HFFc6 (cell line): ENCODE measurements at regions not wholly inside any gene's neighbourhood (a gene's known extent, or its start where the extent isn't known, plus 50 kb on each side); places are given as distances from the start of the nearest gene placed in this dataset.

ENCODE experiments used
- DNase-seq: peaks from one replicate; pipeline ENCODE4 v3.0.0-alpha.2; 2018
- H3K27ac Mint-ChIP-seq: 2 replicates; pipeline ENCODE4 v1.8.0; 2020; ENCODE audit warnings: mild to moderate bottlenecking, mixed read lengths
- H3K27me3 Mint-ChIP-seq: 2 replicates; pipeline ENCODE4 v1.8.0; 2021; ENCODE audit warnings: mild to moderate bottlenecking, moderate library complexity, mixed read lengths; ENCODE audit not compliant: insufficient read depth
- H3K36me3 Mint-ChIP-seq: 2 replicates; pipeline ENCODE4 v1.8.0; 2021; ENCODE audit warnings: low read depth, mixed read lengths
- H3K4me1 Mint-ChIP-seq: 2 replicates; pipeline ENCODE4 v1.8.0; 2020; ENCODE audit warnings: low read depth, mixed read lengths
- H3K4me3 Mint-ChIP-seq: 2 replicates; pipeline ENCODE4 v1.8.0; 2020; ENCODE audit warnings: mild to moderate bottlenecking, moderate library complexity, mixed read lengths
- H3K9me3 Mint-ChIP-seq: 2 replicates; pipeline ENCODE4 v1.8.0; 2020; ENCODE audit warnings: mild to moderate bottlenecking, mixed read lengths
- TF ChIP-seq, protein P1 (sequence below): fragments of 200-600 bp; sonication (generic); IDR thresholded peaks from 2 replicates; pipeline ENCODE4 v1.5.0; 2021; ENCODE audit warnings: antibody characterized with exemption, mild to moderate bottlenecking

DNA sequence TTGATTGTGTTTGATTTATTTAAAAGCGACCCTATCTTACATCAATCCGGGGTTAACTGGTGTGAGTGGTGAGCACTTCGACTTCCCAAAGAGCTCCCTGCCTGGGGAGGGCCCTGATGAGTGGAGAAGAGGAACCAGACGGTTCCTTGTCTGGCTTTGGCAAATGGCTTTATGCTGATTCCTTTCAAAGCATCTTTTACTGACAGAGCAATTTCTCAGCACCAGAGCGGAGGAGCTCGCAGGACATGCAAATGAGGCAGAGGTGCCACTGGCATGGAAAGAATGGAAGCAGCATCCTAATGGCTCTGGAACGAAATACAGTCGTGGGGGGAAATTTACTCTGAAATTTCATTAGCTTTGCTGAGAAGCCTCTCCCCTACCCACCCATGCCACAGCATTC, 410.9 kb upstream of the B3GAT1 start:
- TF ChIP-seq, protein P1, sequence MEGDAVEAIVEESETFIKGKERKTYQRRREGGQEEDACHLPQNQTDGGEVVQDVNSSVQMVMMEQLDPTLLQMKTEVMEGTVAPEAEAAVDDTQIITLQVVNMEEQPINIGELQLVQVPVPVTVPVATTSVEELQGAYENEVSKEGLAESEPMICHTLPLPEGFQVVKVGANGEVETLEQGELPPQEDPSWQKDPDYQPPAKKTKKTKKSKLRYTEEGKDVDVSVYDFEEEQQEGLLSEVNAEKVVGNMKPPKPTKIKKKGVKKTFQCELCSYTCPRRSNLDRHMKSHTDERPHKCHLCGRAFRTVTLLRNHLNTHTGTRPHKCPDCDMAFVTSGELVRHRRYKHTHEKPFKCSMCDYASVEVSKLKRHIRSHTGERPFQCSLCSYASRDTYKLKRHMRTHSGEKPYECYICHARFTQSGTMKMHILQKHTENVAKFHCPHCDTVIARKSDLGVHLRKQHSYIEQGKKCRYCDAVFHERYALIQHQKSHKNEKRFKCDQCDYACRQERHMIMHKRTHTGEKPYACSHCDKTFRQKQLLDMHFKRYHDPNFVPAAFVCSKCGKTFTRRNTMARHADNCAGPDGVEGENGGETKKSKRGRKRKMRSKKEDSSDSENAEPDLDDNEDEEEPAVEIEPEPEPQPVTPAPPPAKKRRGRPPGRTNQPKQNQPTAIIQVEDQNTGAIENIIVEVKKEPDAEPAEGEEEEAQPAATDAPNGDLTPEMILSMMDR: no peak
- Mint-ChIP-seq H3K36me3 (peaks cover 15% of the 10 kb centered on the region; the same call in 1 of the 2 replicates), H3K27me3 (peaks cover 1% of the 10 kb centered on the region; the same call in 1 of the 2 replicates), H3K9me3 (peaks cover 55% of the 10 kb centered on the region), H3K4me3 (no peak overlapping the region), H3K27ac (no peak overlapping the region), H3K4me1 (no peaks in the 10 kb centered on the region)
- no peak for DNase-seq

DNA sequence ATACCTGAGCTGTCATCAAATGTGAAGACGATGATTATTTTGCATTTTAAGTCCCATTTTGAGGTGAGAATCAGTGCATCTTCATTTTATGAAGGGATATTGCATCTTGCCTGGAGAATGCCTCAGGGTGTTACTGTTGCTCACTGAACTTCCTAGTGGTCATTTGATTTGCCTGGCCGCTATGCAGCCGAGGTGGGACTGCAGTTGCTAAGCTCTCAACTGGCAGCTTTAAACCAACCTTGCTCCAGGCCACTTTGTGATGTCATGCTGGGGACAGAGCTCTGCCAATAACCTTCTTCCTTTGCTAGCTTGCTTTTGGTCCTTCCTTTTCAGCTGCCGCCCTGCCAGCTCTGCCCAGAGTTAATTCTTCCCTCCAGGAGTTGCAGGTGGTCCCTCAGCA, 409.4 kb upstream of the B3GAT1 start:
- no peak for DNase-seq
- Mint-ChIP-seq H3K27me3 (peaks cover 1% of the 10 kb centered on the region; the same call in 1 of the 2 replicates), H3K4me1 (no peaks in the 10 kb centered on the region), H3K4me3 (no peak overlapping the region), H3K27ac (no peak overlapping the region), H3K9me3 (peaks cover 60% of the 10 kb centered on the region), H3K36me3 (peaks cover 15% of the 10 kb centered on the region; the same call in 1 of the 2 replicates)
- TF ChIP-seq, protein P1: no peak

DNA sequence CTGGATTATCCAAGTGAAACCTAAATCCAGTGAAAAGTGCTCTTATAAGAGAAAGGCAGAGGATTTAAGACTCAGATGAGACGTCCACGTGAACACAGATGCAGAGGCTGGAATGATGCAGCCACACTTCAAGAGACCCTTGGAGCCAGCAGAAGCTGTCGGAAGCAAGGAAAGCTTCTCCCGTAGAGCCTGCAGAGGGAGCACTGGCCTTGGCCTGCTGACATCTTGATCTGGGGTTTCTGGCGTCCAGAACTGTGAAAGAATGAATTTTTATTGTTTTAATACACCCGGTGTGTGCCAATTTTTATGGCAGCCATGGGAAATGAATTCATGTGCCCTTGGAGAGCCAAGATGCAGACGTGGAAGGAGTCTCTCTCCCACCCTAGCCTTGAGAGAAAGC, 407.0 kb upstream of the B3GAT1 start:
- Mint-ChIP-seq H3K27me3 (no peaks in the 10 kb centered on the region), H3K27ac (no peak overlapping the region), H3K4me3 (no peak overlapping the region), H3K9me3 (peaks cover 64% of the 10 kb centered on the region), H3K4me1 (no peaks in the 10 kb centered on the region), H3K36me3 (peaks cover 15% of the 10 kb centered on the region; the same call in 1 of the 2 replicates)
- TF ChIP-seq, protein P1: no peak
- DNase-seq: no peak

DNA sequence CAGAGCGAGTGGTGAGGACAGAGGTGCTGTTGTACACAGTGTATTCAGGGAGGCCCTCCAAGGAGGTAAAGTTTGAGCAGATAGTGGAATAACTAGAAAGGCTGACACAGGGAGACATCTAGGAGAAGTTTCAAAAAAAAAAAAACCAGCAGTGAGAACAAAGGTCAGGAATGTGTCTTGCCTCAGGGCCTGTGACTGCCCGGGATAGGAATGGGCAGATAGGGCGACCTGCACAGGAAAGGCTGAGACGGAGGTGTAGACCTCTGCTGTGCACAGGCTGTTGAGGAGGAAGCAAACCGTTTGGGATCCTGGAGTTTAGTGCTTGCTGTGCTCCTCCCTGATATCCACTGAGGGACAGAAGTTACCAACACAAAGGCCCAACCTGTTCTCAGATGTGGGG, 406.5 kb upstream of the B3GAT1 start:
- Mint-ChIP-seq H3K4me3 (no peak overlapping the region), H3K36me3 (peaks cover 15% of the 10 kb centered on the region; the same call in 1 of the 2 replicates), H3K27me3 (no peaks in the 10 kb centered on the region), H3K4me1 (no peaks in the 10 kb centered on the region), H3K9me3 (peaks cover 64% of the 10 kb centered on the region), H3K27ac (no peak overlapping the region)
- no peak for DNase-seq
- TF ChIP-seq, protein P1: no peak

DNA sequence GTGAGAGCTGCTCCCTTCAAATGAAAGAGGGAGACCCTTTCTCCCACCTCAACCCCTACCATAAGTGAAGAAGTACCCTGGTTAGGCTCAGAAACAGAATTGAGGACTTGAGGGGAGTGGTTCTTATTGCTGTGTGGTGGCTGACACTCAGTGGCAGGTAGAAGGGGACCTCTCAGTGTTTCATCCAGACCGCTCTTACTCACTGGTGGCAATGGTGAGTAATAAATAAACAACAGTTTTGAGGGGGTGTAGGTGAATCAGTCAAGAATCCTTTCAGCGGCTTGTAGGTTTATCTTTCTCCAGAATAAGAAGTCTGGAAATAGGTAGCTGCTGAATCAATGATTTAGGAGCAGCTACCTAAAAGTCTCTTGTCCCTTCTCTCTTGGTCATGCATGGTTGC, 403.4 kb upstream of the B3GAT1 start:
- Mint-ChIP-seq H3K4me1 (no peaks in the 10 kb centered on the region), H3K4me3 (no peak overlapping the region), H3K36me3 (peaks cover 8% of the 10 kb centered on the region; the same call in 1 of the 2 replicates), H3K27ac (no peak overlapping the region), H3K9me3 (peaks cover 64% of the 10 kb centered on the region), H3K27me3 (no peaks in the 10 kb centered on the region)
- no peak for DNase-seq
- TF ChIP-seq, protein P1: no peak

DNA sequence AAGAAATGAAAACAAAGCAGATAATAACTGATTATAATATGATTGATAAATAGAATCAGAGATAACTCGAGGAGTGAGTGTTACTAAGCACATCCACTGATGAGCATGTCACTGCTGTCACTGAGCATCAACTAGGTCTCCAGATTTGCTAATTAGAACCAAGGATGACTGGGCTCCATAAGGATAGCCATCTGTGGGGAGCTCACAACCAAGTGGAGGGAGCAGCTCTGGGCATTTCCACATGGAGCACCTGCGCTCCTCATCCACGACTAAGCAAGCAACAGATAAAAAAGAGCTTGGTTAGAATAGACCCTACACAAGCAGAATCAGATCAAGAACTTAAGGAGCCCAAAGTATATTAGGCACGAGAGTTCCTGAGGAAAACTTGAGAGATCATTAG, 396.0 kb upstream of the B3GAT1 start:
- H3K27ac Mint-ChIP-seq: no peak overlapping the region
- no peak overlapping the region for H3K4me3 Mint-ChIP-seq
- DNase-seq: no peak
- H3K36me3 Mint-ChIP-seq: no peaks in the 10 kb centered on the region
- peaks cover 41% of the 10 kb centered on the region for H3K9me3 Mint-ChIP-seq
- no peaks in the 10 kb centered on the region for H3K4me1 Mint-ChIP-seq
- TF ChIP-seq, protein P1: no peak
- no peaks in the 10 kb centered on the region for H3K27me3 Mint-ChIP-seq
